Islet of Langerhans (tissue), 1 donor: ENCODE measurements at regions not wholly inside any gene's neighbourhood (a gene's known extent, or its start where the extent isn't known, plus 50 kb on each side); places are given as distances from the start of the nearest gene placed in this dataset.
"Not testable (repeated sequence)": the region's sequence is repeated elsewhere in the genome, so short reads cannot be mapped to it uniquely, and the experiment has no call there.

ENCODE experiments used
- FAIRE-seq: peaks from one replicate; lab custom pipeline; 2011; peaks lifted over from hg19 to GRCh38; lab: Jason Lieb, UNC

- FAIRE-seq: no peak
Measured at GRCh38 chr10:85377029-85377806, 989.4 kb downstream of the GRID1 start.

GRCh38 chr10:85379338-85379737 lies 987.3 kb downstream of the GRID1 start:
- no peak for FAIRE-seq

GRCh38 chr10:85400981-85401695 lies 965.5 kb downstream of the GRID1 start:
- FAIRE-seq: no peak

GRCh38 chr10:85402541-85402940 lies 964.1 kb downstream of the GRID1 start:
- FAIRE-seq: no peak

GRCh38 chr10:85407088-85407487 lies 959.5 kb downstream of the GRID1 start:
- no peak for FAIRE-seq

GRCh38 chr10:85408388-85408787 lies 958.2 kb downstream of the GRID1 start:
- no peak for FAIRE-seq

GRCh38 chr10:85410586-85410985 lies 956.0 kb downstream of the GRID1 start:
- not testable (repeated sequence) for FAIRE-seq

- no peak for FAIRE-seq
Measured at GRCh38 chr10:85413570-85413969, 953.0 kb downstream of the GRID1 start.

- no peak for FAIRE-seq
Measured at GRCh38 chr10:85420501-85421191, 945.9 kb downstream of the GRID1 start.

GRCh38 chr10:85421421-85421820 lies 945.2 kb downstream of the GRID1 start:
- no peak for FAIRE-seq

GRCh38 chr10:85429126-85429525 lies 937.5 kb downstream of the GRID1 start:
- FAIRE-seq: no peak

GRCh38 chr10:85430991-85431390 lies 935.6 kb downstream of the GRID1 start:
- no peak for FAIRE-seq

- FAIRE-seq: no peak
Measured at GRCh38 chr10:85433248-85433647, 933.3 kb downstream of the GRID1 start.

- FAIRE-seq: no peak
Measured at GRCh38 chr10:85444868-85445267, 921.7 kb downstream of the GRID1 start.

GRCh38 chr10:85445702-85446101 lies 920.9 kb downstream of the GRID1 start:
- no peak for FAIRE-seq

GRCh38 chr10:85446827-85447226 lies 919.8 kb downstream of the GRID1 start:
- no peak for FAIRE-seq

- FAIRE-seq: no peak
Measured at GRCh38 chr10:85447690-85448089, 918.9 kb downstream of the GRID1 start.

- FAIRE-seq: no peak
Measured at GRCh38 chr10:85448716-85449115, 917.9 kb downstream of the GRID1 start.

- FAIRE-seq: no peak
Measured at GRCh38 chr10:85454386-85454785, 912.2 kb downstream of the GRID1 start.

- FAIRE-seq: no peak
Measured at GRCh38 chr10:85457191-85457590, 909.4 kb downstream of the GRID1 start.

GRCh38 chr10:85458324-85458723 lies 908.3 kb downstream of the GRID1 start:
- FAIRE-seq: no peak

- FAIRE-seq: no peak
Measured at GRCh38 chr10:85459906-85460305, 906.7 kb downstream of the GRID1 start.

GRCh38 chr10:85464336-85464735 lies 902.3 kb downstream of the GRID1 start:
- no peak for FAIRE-seq
